ENCODE measurements at regions not wholly inside any gene's neighbourhood (a gene's known extent, or its start where the extent isn't known, plus 50 kb on each side); places are given as distances from the start of the nearest gene placed in this dataset.

- no peak for TF ChIP-seq CTCF (IDR thresholded peaks at IDR 0.05; ENCODE audit: low read depth, low read length)
- no peak for TF ChIP-seq EZH2phosphoT487 (IDR thresholded peaks at IDR 0.05; ENCODE audit: low read depth)
Observed at GRCh38 chr2:126770466-126770865, 114.5 kb downstream of the GYPC start.
